ENCODE measurements at regions not wholly inside any gene's neighbourhood (a gene's known extent, or its start where the extent isn't known, plus 50 kb on each side); places are given as distances from the start of the nearest gene placed in this dataset.

DNA sequence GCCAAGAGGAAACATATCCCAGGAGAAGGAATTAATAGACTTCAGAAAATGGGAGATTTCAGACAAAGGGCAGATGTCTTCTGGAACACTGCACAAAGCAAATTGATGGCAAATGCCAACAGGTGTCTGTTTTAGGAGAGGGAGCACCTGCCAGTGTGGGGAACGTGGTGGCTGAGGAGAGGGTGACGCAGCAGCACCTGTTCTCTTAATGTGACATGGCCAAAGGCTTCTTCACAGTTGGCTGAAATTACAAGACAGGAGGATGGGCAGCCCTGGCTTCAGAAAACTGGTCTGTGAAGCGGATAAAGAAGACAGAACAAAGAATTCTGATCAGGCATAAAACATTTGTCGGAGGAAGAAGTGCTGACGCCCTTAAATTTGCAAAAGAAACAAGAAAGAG lies 178.7 kb upstream of the RUNX1 start:
- TF ChIP-seq, protein P1, sequence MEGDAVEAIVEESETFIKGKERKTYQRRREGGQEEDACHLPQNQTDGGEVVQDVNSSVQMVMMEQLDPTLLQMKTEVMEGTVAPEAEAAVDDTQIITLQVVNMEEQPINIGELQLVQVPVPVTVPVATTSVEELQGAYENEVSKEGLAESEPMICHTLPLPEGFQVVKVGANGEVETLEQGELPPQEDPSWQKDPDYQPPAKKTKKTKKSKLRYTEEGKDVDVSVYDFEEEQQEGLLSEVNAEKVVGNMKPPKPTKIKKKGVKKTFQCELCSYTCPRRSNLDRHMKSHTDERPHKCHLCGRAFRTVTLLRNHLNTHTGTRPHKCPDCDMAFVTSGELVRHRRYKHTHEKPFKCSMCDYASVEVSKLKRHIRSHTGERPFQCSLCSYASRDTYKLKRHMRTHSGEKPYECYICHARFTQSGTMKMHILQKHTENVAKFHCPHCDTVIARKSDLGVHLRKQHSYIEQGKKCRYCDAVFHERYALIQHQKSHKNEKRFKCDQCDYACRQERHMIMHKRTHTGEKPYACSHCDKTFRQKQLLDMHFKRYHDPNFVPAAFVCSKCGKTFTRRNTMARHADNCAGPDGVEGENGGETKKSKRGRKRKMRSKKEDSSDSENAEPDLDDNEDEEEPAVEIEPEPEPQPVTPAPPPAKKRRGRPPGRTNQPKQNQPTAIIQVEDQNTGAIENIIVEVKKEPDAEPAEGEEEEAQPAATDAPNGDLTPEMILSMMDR (IDR thresholded peaks at IDR 0.05; ENCODE audit: insufficient read depth, low read length), result no peak
- TF ChIP-seq, protein P2, sequence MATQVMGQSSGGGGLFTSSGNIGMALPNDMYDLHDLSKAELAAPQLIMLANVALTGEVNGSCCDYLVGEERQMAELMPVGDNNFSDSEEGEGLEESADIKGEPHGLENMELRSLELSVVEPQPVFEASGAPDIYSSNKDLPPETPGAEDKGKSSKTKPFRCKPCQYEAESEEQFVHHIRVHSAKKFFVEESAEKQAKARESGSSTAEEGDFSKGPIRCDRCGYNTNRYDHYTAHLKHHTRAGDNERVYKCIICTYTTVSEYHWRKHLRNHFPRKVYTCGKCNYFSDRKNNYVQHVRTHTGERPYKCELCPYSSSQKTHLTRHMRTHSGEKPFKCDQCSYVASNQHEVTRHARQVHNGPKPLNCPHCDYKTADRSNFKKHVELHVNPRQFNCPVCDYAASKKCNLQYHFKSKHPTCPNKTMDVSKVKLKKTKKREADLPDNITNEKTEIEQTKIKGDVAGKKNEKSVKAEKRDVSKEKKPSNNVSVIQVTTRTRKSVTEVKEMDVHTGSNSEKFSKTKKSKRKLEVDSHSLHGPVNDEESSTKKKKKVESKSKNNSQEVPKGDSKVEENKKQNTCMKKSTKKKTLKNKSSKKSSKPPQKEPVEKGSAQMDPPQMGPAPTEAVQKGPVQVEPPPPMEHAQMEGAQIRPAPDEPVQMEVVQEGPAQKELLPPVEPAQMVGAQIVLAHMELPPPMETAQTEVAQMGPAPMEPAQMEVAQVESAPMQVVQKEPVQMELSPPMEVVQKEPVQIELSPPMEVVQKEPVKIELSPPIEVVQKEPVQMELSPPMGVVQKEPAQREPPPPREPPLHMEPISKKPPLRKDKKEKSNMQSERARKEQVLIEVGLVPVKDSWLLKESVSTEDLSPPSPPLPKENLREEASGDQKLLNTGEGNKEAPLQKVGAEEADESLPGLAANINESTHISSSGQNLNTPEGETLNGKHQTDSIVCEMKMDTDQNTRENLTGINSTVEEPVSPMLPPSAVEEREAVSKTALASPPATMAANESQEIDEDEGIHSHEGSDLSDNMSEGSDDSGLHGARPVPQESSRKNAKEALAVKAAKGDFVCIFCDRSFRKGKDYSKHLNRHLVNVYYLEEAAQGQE (IDR thresholded peaks at IDR 0.05; ENCODE audit: insufficient replicate concordance, low read depth), result no peak
- no peak for TF ChIP-seq GABPA (IDR thresholded peaks at IDR 0.05; ENCODE audit: low read depth)
- no peak for TF ChIP-seq POLR2AphosphoS5 (IDR thresholded peaks at IDR 0.05; ENCODE audit: low read depth)
- TF ChIP-seq SPI1 (IDR thresholded peaks at IDR 0.05; ENCODE audit: borderline replicate concordance, low read depth), result no peak
- no peak overlapping the region for H3K27ac ChIP-seq (replicated peaks)
- no peak overlapping the region for H3K4me3 ChIP-seq (replicated peaks; ENCODE audit: insufficient read depth, low read length)
- DNase-seq (ENCODE audit: low read depth in 1 of 2, low spot score in 1 of 2), result no peak
- H3K27me3 ChIP-seq (ENCODE audit: insufficient read depth, poor library complexity, severe bottlenecking), result no peaks in the 10 kb centered on the region

DNA sequence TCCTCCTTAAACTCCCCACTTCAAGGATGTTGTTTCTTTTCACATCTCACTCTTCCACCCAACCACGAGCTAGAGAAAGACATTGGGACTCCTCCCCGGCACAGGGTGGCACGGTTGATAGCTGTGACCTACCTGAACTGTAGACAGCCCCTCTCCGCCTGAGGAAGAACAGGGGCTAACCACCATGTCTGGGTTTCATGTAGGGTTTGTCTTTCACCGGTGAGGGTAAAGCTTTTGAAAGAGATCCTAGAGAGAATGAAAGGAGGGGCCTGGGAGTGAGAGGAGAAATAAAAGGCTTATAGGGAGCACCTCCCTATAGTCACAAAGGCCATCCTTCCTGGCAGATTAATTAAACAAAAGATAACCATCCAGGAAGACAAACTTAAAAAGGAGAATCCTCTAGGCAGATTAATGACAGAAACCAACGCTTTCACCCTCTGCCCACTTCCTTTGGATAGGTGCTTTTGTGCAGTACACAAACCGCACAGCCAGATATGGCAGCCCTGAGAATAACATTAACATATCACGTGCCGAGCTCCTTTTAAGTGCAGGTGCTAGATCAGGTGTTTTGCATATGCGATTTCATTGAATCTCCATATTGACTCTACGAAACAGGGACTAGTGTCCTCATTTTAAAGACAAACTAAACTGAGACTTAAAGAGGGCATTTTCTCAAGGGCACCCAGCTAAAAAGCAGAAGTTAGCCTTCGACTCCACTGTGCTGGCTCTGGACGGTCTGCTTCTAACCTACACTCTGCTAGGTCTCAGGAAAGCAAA lies 178.1 kb upstream of the RUNX1 start:
- DNase-seq (ENCODE audit: low read depth in 1 of 2, low spot score in 1 of 2), result peak in 1 of 2 experiments; percentile 55
- Histone ChIP-seq H3K27ac (replicated peaks) (peak overlapping the region; percentile 7; the same call in 1 of the 2 replicates), H3K27me3 (ENCODE audit: insufficient read depth, poor library complexity, severe bottlenecking) (no peaks in the 10 kb centered on the region), H3K4me3 (replicated peaks; ENCODE audit: insufficient read depth, low read length) (no peak overlapping the region)
- TF ChIP-seq, protein P2 (IDR thresholded peaks at IDR 0.05; ENCODE audit: insufficient replicate concordance, low read depth), result no peak
- TF ChIP-seq POLR2AphosphoS5 (IDR thresholded peaks at IDR 0.05; ENCODE audit: low read depth) (no peak), SPI1 (IDR thresholded peaks at IDR 0.05; ENCODE audit: borderline replicate concordance, low read depth) (0 out of 2 replicates have a peak, but pooled peaks have one; percentile 14), GABPA (IDR thresholded peaks at IDR 0.05; ENCODE audit: low read depth) (no peak)
- TF ChIP-seq, protein P1 (IDR thresholded peaks at IDR 0.05; ENCODE audit: insufficient read depth, low read length), result no peak

DNA sequence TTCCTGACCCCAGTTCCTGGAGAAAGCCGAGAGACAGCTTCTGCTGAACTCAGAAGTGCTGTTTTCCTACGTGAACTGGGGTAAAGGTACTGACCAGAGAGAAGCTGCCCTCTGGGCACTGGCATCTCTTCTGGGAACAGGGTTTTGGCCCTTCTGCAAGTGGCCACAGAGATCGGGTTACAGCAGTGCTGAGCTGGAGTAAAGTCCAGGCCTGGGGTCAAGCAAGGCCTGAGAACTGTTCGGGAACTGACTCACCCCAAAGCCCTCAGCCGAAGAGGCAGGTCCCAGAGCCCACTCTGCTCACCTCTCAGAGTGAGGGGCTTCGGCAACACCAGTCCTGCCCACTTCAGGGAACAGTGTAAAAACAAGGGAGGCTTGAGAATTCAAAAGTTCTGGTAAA lies 177.2 kb upstream of the RUNX1 start:
- TF ChIP-seq GABPA (IDR thresholded peaks at IDR 0.05; ENCODE audit: low read depth) (no peak), SPI1 (IDR thresholded peaks at IDR 0.05; ENCODE audit: borderline replicate concordance, low read depth) (no peak), POLR2AphosphoS5 (IDR thresholded peaks at IDR 0.05; ENCODE audit: low read depth) (no peak)
- TF ChIP-seq, protein P1 (IDR thresholded peaks at IDR 0.05; ENCODE audit: insufficient read depth, low read length), result no peak
- TF ChIP-seq, protein P2 (IDR thresholded peaks at IDR 0.05; ENCODE audit: insufficient replicate concordance, low read depth), result no peak
- Histone ChIP-seq H3K27me3 (ENCODE audit: insufficient read depth, poor library complexity, severe bottlenecking) (no peaks in the 10 kb centered on the region), H3K4me3 (replicated peaks; ENCODE audit: insufficient read depth, low read length) (no peak overlapping the region), H3K27ac (replicated peaks) (no peak overlapping the region)
- no peak for DNase-seq (ENCODE audit: low read depth in 1 of 2, low spot score in 1 of 2)

All from HL-60 (cell line).